Endothelial cell of umbilical vein (primary cell): ENCODE measurements at regions not wholly inside any gene's neighbourhood (a gene's known extent, or its start where the extent isn't known, plus 50 kb on each side); places are given as distances from the start of the nearest gene placed in this dataset.

Source experiments
- FOS ChIP-seq: IDR thresholded peaks from 2 replicates; pipeline ENCODE4 v1.6.1; 2011; ENCODE audit warnings: mild to moderate bottlenecking, low read length, moderate library complexity, borderline replicate concordance; ENCODE audit not compliant: insufficient read depth
- JUN ChIP-seq: IDR thresholded peaks from 2 replicates; pipeline ENCODE4 v1.6.1; 2011; ENCODE audit warnings: borderline replicate concordance, low read depth; ENCODE audit not compliant: insufficient read length, insufficient read depth
- POLR2A ChIP-seq: IDR thresholded peaks from 2 replicates; pipeline ENCODE4 v1.6.1; 2012; ENCODE audit warnings: low read depth, mild to moderate bottlenecking, control low read depth, low read length
- POLR2AphosphoS5 ChIP-seq: IDR thresholded peaks from 2 replicates; pipeline ENCODE4 v1.6.1; 2012; ENCODE audit warnings: low read depth, mild to moderate bottlenecking, control low read depth, low read length, moderate library complexity; ENCODE audit not compliant: insufficient read depth
- TF ChIP-seq, protein P1 (sequence below), 2 donors: IDR thresholded peaks; 1 replicate in 1 of 2; 2 replicates in 1 of 2; pipeline ENCODE4 v1.5.1; 2011; ENCODE audit warnings: low read length in 2 of 2, mild to moderate bottlenecking in 2 of 2, moderate library complexity in 2 of 2, control low read depth in 1 of 2, inconsistent platforms in 1 of 2, low read depth in 1 of 2; ENCODE audit not compliant: insufficient read depth in 1 of 2; ENCODE audit errors: extremely low read depth in 1 of 2
- TF ChIP-seq, protein P2 (sequence below): IDR thresholded peaks from 2 replicates; pipeline ENCODE4 v1.6.1; 2011; ENCODE audit not compliant: insufficient read depth, insufficient read length

DNA sequence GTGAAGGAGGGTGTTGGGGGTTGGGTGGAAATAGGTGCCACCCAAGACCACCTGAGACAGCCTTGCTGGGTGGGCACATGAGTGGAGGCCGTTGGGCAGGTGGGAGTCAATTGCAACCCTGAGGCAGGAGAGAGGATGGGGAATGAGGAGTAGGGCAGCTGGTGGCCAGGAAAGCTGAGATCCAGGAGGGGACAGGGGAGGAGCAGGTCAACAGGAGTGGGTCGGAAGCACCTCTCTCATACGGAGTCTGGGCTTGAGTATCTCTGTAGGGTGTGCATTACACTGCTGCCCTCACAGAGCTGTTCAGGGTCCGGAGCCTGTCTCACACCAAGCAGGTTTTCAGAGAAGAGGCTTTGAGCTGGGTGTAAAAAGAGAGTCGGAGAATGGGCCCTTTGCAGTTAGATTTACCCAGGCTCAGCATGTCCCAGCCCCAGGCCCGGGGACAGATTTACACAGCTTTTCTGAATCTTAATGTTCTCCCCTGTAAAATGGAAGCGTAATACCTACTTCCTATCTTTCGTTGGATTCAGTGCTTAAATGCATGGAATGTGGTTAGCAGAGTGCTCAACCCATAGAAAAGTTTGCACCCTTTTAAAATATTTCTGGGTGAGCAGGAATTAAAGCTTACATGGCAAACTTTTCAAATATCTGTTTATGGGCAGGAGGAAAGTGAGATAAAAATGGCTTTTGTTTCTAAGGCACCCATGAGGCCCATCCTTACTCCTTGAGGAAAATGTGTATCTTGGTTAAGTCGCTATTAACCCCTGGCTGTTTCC, 144.0 kb upstream of the MYCN start:
- no peak for TF ChIP-seq FOS
- TF ChIP-seq, protein P1, sequence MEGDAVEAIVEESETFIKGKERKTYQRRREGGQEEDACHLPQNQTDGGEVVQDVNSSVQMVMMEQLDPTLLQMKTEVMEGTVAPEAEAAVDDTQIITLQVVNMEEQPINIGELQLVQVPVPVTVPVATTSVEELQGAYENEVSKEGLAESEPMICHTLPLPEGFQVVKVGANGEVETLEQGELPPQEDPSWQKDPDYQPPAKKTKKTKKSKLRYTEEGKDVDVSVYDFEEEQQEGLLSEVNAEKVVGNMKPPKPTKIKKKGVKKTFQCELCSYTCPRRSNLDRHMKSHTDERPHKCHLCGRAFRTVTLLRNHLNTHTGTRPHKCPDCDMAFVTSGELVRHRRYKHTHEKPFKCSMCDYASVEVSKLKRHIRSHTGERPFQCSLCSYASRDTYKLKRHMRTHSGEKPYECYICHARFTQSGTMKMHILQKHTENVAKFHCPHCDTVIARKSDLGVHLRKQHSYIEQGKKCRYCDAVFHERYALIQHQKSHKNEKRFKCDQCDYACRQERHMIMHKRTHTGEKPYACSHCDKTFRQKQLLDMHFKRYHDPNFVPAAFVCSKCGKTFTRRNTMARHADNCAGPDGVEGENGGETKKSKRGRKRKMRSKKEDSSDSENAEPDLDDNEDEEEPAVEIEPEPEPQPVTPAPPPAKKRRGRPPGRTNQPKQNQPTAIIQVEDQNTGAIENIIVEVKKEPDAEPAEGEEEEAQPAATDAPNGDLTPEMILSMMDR (IDR thresholded peaks at IDR 0.05; ENCODE audit: extremely low read depth in 1 of 2, insufficient read depth in 1 of 2, low read depth in 1 of 2, low read length in 2 of 2), result no peak
- TF ChIP-seq POLR2A, result no peak
- TF ChIP-seq, protein P2, sequence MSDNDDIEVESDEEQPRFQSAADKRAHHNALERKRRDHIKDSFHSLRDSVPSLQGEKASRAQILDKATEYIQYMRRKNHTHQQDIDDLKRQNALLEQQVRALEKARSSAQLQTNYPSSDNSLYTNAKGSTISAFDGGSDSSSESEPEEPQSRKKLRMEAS, result no peak
- no peak for TF ChIP-seq POLR2AphosphoS5
- no peak for TF ChIP-seq JUN
